Upper lobe of left lung (tissue), 6 donors: ENCODE measurements at regions not wholly inside any gene's neighbourhood (a gene's known extent, or its start where the extent isn't known, plus 50 kb on each side); places are given as distances from the start of the nearest gene placed in this dataset.
"Not testable (repeated sequence)": the region's sequence is repeated elsewhere in the genome, so short reads cannot be mapped to it uniquely, and the experiment has no call there.

Source experiments
- ATAC-seq, 2 donors: fragments of 200-7000 bp; cut with Tn5 transposase; one replicate each; pipeline ENCODE4 v1.9.1; 2022; ENCODE audit warnings: mild to moderate bottlenecking in 2 of 2, moderate library complexity in 2 of 2; ENCODE audit not compliant: low FRiP score in 2 of 2
- DNase-seq, 2 donors: peaks; one replicate each; pipeline ENCODE4 v3.0.0-alpha.2; 2019 to 2020
- H3K27ac ChIP-seq, 4 donors: fragments of 200-600 bp; sonication (generic); one replicate each; pipeline ENCODE4 v1.5.1; 2016 to 2019
- H3K27me3 ChIP-seq, 4 donors: fragments of 200-600 bp; sonication (generic); one replicate each; pipeline ENCODE4 v1.5.1; 2017 to 2019
- H3K36me3 ChIP-seq, 4 donors: fragments of 200-600 bp; sonication (generic); one replicate each; pipeline ENCODE4 v1.5.1; 2016 to 2019
- H3K4me1 ChIP-seq, 4 donors: fragments of 200-600 bp; sonication (generic); one replicate each; pipeline ENCODE4 v1.5.1; 2018 to 2019
- H3K4me3 ChIP-seq, 4 donors: fragments of 200-600 bp; sonication (generic); one replicate each; pipeline ENCODE4 v1.5.1; 2017 to 2019; ENCODE audit warnings: mild to moderate bottlenecking in 2 of 4, moderate library complexity in 1 of 4
- H3K9me3 ChIP-seq, 4 donors: fragments of 200-600 bp; sonication (generic); one replicate each; pipeline ENCODE4 v1.5.1; 2018 to 2019
- CTCF ChIP-seq, 6 experiments: fragments of 450-650 bp in 4 of 6; fragments of 200-600 bp in 2 of 6; sonication (generic) in 2 of 6; IDR thresholded peaks; one replicate each; pipeline ENCODE4 v1.5.1; 2016 to 2019; ENCODE audit warnings: antibody characterized with exemption in 6 of 6
- EP300 ChIP-seq, 4 donors: sonication (generic); formaldehyde crosslinking; IDR thresholded peaks; one replicate each; pipeline ENCODE4 v1.5.1; 2017; ENCODE audit warnings: antibody characterized with exemption in 4 of 4, control low read depth in 2 of 4
- POLR2A ChIP-seq, 4 donors: fragments of 450-650 bp; IDR thresholded peaks; one replicate each; pipeline ENCODE4 v1.5.1; 2016 to 2017; ENCODE audit warnings: antibody characterized with exemption in 4 of 4, mild to moderate bottlenecking in 2 of 4
- POLR2AphosphoS5 ChIP-seq, 2 donors: sonication (generic); formaldehyde crosslinking; IDR thresholded peaks; one replicate each; pipeline ENCODE4 v1.5.1; 2017; ENCODE audit warnings: antibody characterized with exemption in 2 of 2
- WGBS, 2 donors: methylation state at CpG; one replicate each; pipeline ENCODE4 v1.1.5; 2017 to 2018; 5-methylcytosine and 5-hydroxymethylcytosine counted together
- donor health status: DM: no; HTN: no; CAD: no; lungs with moderate emphysema.
- donor health status: DM: no; HTN: yes; CAD: no; lungs with severe emphysema.

GRCh38 chr2:242088471-242089212, 219.1 kb downstream of the RTP5 start:
- peak; percentile 96 to 99 for DNase-seq
- peak in 1 of 6 experiments; percentile 9 for TF ChIP-seq CTCF (IDR thresholded peaks at IDR 0.05)
- no peak for TF ChIP-seq EP300 (IDR thresholded peaks at IDR 0.05)
- TF ChIP-seq POLR2A (IDR thresholded peaks at IDR 0.05): peak in 3 of 4 donors; percentile 27 to 83 (median 47)
- peak; percentile 68 to 84 for TF ChIP-seq POLR2AphosphoS5 (IDR thresholded peaks at IDR 0.05)
- Histone ChIP-seq H3K27me3 (no peaks in the 10 kb centered on the region), H3K9me3 (no peaks in the 10 kb centered on the region), H3K4me3 (peak overlapping the region; percentile 78 to 98 (median 88)), H3K36me3 (no peaks in the 10 kb centered on the region), H3K27ac (peak overlapping the region; percentile 48 to 87 (median 71)), H3K4me1 (peaks cover 0 to 16% (median 5%) of the 10 kb centered on the region in 4 donors)
- peak; percentile 96 to 98 for ATAC-seq
- WGBS, 2 donors: 0 to 1% methylated on average over 24 to 26 of the region's 103 CpGs

- not testable (repeated sequence) for H3K36me3 ChIP-seq, H3K27me3 ChIP-seq, ATAC-seq, H3K9me3 ChIP-seq
- WGBS, 2 donors: 0 to 10% methylated on average over 2 to 6 of the region's 20 CpGs
- peak overlapping the region in 2 of 4 donors; percentile 78 to 87 for H3K27ac ChIP-seq
- peak overlapping the region; percentile 78 to 98 (median 88) for H3K4me3 ChIP-seq
- DNase-seq: peak in 1 of 2 donors; percentile 67
- peaks cover 0 to 16% (median 5%) of the 10 kb centered on the region in 4 donors for H3K4me1 ChIP-seq
Measured at GRCh38 chr2:242089213-242089549, 219.7 kb downstream of the RTP5 start.

GRCh38 chr2:242097278-242097677, 227.7 kb downstream of the RTP5 start:
- DNase-seq, H3K27me3 ChIP-seq, ATAC-seq, H3K4me1 ChIP-seq, H3K9me3 ChIP-seq, H3K27ac ChIP-seq, H3K4me3 ChIP-seq: not testable (repeated sequence)
- 100% methylated on average over 1 of the region's 1 CpG for WGBS, 2 donors
- H3K36me3 ChIP-seq: peaks cover 0 to 15% (median 8%) of the 10 kb centered on the region in 4 donors

- TF ChIP-seq EP300 (IDR thresholded peaks at IDR 0.05) (no peak), CTCF (IDR thresholded peaks at IDR 0.05) (no peak), POLR2AphosphoS5 (IDR thresholded peaks at IDR 0.05) (no peak), POLR2A (IDR thresholded peaks at IDR 0.05) (no peak)
- Histone ChIP-seq H3K9me3 (no peaks in the 10 kb centered on the region), H3K27me3 (no peaks in the 10 kb centered on the region), H3K4me1 (no peaks in the 10 kb centered on the region), H3K36me3 (peaks cover 0 to 15% (median 8%) of the 10 kb centered on the region in 4 donors), H3K4me3 (no peak overlapping the region), H3K27ac (no peak overlapping the region)
- DNase-seq (no peak), ATAC-seq (no peak)
- WGBS, 2 donors: 57 to 60% methylated on average over 1 of the region's 1 CpG
Measured at GRCh38 chr2:242098034-242098433, 228.5 kb downstream of the RTP5 start.

GRCh38 chr2:242098445-242099128, 229.1 kb downstream of the RTP5 start:
- Histone ChIP-seq H3K36me3 (peaks cover 0 to 15% (median 8%) of the 10 kb centered on the region in 4 donors), H3K27ac (no peak overlapping the region), H3K9me3 (no peaks in the 10 kb centered on the region), H3K4me3 (no peak overlapping the region), H3K27me3 (no peaks in the 10 kb centered on the region), H3K4me1 (no peaks in the 10 kb centered on the region)
- DNase-seq (peak in 1 of 2 donors; percentile 31), ATAC-seq (peak in 1 of 2 donors; percentile 68)
- TF ChIP-seq POLR2A (IDR thresholded peaks at IDR 0.05) (no peak), EP300 (IDR thresholded peaks at IDR 0.05) (no peak), CTCF (IDR thresholded peaks at IDR 0.05) (no peak), POLR2AphosphoS5 (IDR thresholded peaks at IDR 0.05) (no peak)
- WGBS, 2 donors: 65 to 79% methylated on average over 7 of the region's 7 CpGs

- not testable (repeated sequence) for H3K4me1 ChIP-seq, H3K9me3 ChIP-seq, H3K4me3 ChIP-seq, H3K27me3 ChIP-seq, H3K36me3 ChIP-seq, DNase-seq, H3K27ac ChIP-seq, ATAC-seq
- 100% methylated on average over 1 to 2 of the region's 2 CpGs for WGBS, 2 donors
Measured at GRCh38 chr2:242103093-242103492, 233.6 kb downstream of the RTP5 start.

GRCh38 chr2:242104202-242104956, 234.8 kb downstream of the RTP5 start:
- H3K27me3 ChIP-seq, H3K9me3 ChIP-seq, H3K27ac ChIP-seq, H3K4me3 ChIP-seq, DNase-seq, H3K36me3 ChIP-seq, H3K4me1 ChIP-seq, ATAC-seq: not testable (repeated sequence)
- 85 to 93% methylated on average over 7 of the region's 7 CpGs for WGBS, 2 donors

GRCh38 chr2:242107065-242107464, 237.5 kb downstream of the RTP5 start:
- WGBS, 2 donors: 76 to 90% methylated on average over 5 of the region's 5 CpGs

More at GRCh38 chr2:242107065-242107464, 237.5 kb downstream of the RTP5 start:
- not testable (repeated sequence) for H3K9me3 ChIP-seq, H3K27ac ChIP-seq, H3K4me1 ChIP-seq, ATAC-seq, H3K36me3 ChIP-seq, H3K4me3 ChIP-seq, DNase-seq, H3K27me3 ChIP-seq
